GM18868 (cell line): ENCODE measurements at regions not wholly inside any gene's neighbourhood (a gene's known extent, or its start where the extent isn't known, plus 50 kb on each side); places are given as distances from the start of the nearest gene placed in this dataset.

Experiments used
- ATAC-seq: cut with Tn5 transposase; IDR thresholded peaks from one replicate; pipeline ENCODE4 v1.9.1; 2021; ENCODE audit warnings: mild to moderate bottlenecking, moderate library complexity; ENCODE audit not compliant: unreplicated experiment

DNA sequence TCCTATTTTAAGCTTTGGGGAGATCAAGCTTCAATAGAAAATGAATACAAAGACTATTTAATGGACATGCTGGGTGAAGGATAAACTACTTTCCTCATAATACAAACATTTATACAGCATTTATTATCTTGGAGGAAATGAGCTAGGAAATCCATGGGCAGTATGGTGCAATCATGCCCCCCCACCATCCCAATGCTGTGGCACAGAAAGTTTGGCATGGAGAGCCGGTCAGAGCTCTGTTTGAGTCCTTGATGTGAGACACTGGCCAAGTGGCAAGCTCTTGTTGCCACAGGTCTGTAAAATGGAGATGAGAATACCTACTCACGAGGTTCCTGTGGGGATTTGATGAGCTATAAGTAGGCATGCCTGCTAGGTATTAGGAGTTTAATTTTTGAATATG is 120.6 kb downstream of the MAB21L3 start:
- no peak for ATAC-seq

DNA sequence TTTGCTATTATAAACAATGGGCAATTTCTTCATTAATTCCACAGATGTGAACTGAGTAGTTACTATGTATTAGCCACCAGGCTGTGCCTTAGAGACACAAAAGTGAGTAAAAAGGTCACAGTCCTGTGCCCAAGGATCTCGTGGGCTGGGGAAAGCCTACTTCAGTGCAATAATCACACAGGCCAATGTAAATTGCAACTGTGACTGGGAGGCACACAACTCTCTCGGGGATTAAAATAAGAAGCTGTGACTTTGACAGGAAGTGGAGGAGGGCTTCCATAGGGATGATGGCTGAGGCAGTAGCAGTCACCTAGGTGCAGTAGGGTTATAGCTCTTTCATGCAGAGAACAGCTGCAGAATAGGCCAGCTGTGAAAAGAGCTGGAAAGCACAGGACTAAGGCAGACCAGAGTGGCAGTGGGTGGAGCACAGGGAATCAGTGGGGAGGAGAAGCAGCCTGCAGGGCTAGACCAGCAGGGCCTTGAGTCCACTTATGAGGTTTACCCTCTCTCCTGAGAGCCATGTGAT is 121.9 kb downstream of the MAB21L3 start:
- peak; percentile 73 for ATAC-seq

DNA sequence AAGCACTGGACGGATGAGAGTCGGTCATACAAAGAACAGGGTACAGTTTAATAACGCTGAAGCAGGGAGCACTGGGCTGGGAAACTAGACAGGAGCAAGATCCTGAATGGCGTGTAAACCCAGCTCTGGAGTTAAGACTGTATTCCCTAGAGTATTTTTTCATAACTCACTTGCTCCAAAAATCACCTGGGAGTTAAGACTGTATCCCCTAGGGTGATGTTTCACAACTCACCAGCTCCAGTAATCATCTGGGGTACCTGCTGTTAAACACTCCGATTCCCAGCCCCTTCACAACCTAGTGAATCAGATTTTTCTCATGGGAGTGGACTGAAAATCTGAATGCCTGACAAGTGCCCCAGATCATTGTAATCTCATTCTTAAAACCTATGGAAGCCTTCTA is 123.2 kb downstream of the MAB21L3 start:
- no peak for ATAC-seq

DNA sequence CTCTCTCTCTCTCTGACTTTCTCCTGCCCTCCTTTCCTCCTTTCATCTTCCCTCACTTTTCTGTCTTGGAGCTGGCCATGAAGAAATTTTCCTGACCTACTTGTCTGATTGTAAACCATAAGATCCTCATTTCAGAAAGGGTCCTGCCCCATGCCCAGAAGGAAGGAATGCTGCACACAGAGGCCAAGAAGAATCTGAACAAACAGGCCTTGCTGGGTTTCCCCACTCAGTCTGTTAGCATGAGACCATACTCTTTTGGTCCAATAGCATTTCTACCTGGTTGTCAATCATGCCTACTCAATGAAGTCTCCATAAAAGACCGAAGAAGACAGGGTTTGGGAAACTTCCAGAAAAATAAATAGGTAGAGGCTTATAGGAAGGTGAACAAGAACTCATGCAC is 128.7 kb downstream of the MAB21L3 start:
- no peak for ATAC-seq

DNA sequence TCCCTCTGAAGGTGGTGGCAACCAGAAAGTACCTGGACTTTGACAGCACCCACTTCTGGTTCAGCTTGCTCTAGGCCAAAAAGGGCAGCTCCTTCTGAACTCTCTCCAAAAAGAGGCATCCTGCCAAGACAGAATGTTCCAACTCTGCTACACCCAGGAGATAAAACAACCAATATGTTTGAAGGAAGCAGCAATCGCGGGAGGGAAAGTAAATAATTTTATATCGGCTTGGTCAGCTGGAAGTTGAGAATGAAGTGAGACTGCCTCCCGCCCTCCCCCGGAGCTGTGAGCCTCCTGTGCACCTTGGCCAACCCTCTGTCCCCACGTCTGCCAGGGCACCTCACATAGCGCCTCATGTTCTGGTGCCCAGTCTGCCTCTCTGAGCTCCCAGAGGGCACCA is 130.3 kb upstream of the ATP1A1 start:
- no peak for ATAC-seq

DNA sequence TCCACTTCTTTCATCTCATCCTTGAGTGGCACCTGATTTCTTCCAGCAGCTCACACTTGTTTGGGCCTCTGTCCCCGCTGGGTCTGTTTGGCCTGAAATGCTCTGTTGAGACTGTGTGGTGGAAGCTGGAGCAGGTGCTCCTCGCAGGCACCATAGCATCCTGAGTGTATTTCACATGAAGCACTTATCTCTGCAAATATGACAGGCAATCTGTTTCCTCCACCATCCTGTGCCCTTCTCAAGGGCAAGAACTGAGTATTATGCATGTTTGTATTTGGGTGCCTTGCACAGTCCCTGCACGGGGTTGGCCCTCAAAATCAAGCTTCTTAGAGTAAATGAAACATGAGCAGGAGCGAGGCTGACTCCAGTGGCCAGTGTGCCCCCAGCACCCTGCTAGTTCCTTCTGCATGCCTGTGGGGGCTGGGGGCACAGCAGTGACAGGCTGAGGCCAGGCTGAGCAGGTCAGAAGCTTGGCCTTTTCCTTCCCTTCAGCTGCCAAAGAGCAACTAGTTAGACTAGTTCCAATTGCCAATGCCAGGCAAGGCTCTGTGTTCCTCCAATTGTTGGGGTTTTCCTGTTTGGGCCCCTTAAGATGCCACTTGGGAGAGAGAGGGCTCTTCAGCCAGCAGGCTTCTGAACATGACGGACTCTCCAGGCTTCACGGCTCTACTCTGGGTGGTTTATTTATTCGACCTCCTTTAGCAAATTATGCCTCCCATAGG is 129.6 kb upstream of the ATP1A1 start:
- ATAC-seq, result no peak

DNA sequence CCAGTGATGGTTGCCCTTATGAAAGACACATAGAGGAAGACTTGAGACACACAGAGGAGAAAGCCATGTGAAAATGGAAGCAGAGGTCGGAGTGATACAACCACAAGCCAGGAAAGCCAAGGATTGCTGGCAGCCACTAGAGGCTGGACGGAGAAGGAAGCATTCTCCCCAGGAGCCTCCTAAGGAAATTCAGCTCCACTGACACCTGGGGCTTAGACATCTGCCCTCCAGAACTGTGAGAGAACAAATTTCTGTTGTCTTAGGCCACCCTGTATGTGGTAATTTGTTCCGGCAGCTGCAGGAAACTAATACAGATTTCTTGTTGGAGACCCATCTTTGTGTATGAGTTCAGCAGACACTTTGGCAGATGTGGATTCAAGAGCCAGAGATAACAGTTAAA is 126.9 kb upstream of the ATP1A1 start:
- no peak for ATAC-seq

DNA sequence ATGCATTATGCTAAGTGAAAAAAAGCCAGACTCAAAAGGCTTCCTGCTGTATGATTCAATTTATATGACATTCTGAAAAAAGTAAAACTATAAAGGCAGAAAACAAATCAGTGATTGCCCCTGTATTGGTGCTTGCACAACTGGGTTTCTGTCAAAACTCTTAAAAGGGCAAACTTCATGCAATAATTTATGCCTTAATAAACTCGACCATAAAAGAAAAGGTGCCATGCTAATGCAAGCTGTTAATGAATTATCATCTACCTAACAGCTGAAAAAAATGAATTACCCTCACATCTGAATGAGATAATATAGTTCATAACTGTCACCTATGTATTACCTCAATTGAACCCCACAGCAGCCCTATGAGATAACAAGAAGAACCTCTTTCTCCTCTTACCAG is 120.8 kb upstream of the ATP1A1 start:
- ATAC-seq, result no peak

DNA sequence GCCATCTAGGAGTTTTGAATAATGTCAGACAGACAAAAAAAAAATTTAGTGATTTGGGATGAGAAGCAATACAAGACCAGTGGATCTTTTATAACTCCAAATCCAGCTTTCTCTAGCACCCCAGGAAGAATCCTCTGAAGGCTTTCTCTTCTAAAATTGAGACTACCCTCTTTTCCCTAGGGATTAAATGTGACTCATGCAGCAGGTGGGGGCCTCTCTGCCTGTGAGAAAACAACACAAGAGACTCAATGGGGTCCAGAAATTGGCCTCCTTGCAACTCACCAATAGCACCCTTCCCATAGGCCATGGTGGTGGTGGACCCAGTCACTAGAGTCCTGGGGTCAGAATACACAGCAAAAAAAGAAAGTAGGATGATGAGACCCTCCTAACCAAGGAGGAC is 120.3 kb upstream of the ATP1A1 start:
- ATAC-seq, result no peak

DNA sequence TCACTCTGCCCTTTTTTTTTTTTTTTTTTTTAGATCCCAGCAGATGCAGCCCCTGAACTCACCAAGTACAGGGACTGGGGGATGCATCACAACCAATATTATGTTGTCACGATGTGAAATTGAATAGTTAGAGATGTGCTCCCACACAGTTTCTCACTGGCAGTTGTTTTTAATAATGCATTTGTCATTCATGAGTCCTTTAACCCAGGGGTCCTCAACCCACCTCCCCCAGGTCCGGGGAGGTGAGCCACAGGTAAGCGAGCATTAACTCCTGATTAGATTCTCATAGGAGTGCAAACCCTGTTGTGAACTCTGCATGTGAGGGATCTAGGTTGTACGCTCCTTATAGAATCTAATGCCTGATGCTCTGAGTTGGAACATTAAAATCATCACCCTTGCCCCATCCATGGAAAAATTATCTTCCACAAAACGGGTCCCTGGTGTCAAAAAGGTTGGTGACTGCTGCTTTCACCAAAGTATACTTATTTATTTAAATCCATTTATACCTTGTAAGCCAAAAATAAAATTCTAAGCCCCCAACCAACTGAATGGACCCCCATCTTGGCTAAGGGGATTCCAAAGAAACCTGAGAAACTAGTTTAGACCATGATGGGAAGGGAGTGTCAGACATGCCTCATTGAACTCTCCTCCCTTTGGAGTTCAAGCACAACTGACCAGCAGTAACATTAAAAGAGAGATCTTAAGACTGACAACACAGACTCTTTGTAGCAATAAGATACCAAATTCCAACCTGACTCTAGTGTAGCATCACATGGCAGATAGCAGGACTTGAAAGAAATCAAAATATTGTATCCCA is 119.3 kb upstream of the ATP1A1 start:
- no peak for ATAC-seq

DNA sequence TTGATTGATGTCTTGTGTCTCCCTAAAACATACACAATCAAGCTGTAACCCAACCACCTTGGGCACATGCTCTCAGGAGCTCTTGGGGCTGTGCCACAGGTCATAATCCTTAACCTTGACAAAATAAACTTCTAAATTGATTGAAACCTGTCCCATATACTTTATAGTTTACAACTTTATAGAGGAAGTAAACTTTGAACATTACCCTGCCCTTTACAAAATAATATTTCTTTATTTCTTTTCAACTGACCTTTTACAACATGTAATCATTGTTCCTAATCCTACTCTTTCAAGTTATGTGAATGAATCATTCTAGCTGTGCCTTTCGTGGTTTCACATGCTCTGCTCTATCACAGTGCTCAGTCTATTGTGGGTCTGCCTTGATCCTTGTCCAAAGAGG is 118.3 kb upstream of the ATP1A1 start:
- no peak for ATAC-seq

DNA sequence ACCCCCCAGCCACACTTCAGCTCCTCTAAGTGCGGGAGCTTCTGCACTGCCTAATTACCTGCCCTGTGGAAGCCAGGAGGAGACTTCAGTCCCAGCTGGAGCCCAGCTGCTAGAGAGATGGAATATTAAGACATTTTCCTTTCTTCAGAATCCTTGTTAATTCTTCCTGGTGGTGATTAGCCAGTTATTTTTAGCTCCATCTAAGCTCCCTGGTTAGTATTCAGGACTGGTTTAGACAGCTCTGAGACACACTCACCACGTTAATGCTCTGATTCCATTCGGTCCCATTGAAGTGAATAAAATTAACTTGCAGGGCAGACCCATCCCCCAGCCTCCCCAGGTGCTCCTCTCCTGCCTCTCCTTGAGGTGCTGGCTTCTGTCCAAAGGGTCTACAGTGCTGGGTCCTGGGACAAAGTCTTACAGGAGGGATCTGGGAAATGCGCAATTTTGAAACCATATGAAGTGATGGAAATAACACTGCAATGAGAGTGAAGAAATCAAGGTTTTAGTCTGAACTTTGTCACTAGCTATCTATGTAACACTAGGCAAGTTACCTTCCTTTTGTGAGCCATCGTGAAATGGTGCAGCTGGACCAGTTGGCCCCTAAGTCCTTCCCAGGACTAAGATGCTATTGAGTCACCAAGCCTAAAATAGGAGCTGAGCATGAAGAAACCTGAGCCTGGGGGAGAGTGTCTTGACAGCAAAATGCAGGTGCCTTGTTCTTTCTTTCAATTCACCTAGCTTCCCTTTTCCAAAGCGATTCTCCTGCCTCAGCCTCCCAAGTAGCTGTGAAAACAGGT is 117.4 kb upstream of the ATP1A1 start:
- ATAC-seq, result no peak

DNA sequence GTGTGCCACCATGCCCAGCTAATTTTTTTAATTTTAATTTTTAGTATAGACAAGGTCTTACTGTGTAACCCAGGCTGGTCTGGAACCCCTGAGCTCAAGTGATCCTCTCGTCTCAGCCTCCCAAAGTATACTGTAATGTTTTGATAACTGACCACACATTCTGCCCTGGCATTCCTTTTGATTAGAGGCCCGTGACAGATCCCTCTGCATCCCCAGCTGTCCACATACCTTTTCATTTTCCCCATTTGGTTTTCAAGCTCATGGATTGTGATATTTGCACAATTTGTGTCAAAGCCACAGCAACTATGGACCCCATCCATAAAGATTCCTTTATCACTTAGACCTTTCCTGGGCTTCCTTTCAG is 116.8 kb upstream of the ATP1A1 start:
- ATAC-seq, result no peak

DNA sequence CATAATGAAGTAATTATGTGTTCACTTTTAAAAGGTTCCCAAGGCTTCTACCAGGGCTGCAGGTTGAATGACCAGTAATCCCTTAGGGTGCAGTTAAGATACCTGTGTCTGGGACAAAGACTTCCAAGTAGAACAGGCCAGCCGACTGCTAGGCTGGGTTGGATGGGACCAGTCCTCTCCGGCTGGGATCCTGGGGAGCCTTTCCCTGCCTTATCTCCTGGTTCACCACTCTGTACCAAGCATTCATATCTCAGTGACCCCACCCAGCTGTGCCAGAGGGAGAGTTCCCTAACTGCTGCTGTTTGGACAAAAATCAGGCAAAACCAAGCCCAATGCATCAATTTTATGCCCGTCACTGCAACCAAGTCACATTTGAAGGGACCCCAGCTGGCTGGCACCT is 116.2 kb upstream of the ATP1A1 start:
- ATAC-seq, result no peak

DNA sequence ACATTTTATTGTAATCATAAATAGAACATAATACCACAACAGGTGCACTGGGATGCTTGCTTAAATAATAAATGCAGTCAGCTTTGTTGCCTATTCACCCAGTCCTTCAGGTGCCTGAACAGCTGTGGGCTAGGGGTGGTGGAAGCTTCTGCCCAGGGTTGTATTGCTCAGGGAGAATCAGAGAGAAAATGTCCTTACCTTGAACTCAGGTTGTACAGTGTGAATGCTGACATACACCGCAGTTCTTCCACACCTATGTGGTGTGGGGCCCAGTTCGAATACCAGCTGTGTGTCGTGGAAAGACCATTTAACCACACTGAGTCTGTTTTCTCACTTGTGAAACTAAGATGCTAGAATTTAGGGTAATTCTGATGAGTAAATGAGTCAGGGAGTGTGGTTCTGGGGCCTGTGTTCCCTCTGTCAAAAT is 115.7 kb upstream of the ATP1A1 start:
- peak; percentile 79 for ATAC-seq

DNA sequence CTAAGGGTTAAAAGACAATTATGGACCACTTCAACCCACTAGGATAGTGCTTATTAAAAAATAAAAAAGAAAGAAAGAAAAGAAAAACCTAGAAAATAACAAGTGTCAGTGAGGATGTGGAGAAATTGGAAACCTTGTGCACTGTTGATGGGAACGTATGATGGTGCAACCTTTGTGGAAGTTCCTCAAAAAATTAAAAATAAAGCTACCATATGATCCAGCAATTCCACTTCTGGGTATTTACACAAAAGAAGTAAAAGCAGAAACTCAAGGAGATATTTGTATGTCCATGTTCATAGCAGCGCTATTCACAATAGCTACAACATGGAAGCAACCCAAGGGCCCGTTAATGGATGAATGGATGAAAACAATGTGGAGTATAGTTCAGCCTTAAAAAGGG is 115.2 kb upstream of the ATP1A1 start:
- ATAC-seq, result no peak

DNA sequence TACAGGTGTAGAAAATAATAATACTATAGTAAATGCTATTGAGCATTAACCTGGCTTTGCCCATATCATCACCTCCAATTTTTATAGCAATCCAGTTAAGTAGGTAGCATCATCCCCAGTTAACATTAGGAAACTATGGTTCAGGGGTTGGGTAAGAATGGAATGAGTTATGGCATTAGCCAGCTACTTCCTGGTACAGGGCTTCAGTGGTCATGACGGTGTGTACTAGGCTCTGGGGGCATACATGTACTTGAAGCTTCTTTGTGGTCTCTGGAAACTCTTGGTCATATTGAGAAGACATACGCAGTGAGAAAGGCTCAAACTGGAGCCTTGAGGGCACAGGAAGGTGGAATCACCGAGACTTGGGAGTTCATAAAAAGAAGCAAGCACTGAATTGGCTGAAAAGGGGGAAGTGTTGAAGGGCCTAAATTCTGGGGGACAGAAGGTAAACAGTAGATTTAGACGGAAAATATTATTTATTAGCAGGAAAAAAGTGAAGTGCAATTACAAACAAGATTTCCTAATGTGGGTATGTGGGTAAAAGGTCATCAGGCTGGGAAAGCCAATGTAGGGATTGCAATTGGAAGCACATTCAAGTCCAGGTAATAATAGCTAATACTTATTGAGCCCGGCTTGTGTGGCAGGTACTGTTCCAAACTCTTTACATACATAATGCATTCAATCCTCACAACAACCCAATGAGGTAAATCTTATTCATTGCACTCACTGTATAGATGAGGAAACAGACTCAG is 114.2 kb upstream of the ATP1A1 start:
- ATAC-seq, result no peak

DNA sequence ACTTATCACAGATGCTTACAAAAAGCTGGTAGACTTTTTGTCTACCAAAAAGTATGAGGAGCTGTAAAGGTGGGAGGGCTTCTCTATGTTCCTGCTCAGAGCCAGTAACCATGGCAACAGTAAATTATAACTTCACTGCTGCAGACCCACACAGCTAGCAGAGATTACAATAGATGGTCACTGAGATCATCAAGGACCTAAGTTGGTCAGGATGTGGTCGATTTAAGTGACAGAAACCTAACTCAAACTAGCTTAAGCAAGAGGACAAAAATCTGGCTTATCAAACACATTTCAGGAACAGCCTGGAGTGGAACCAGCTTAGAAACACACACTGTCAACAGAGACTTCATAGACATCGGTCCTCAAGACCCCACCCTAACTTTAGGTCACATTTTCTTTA is 113.4 kb upstream of the ATP1A1 start:
- ATAC-seq, result no peak

DNA sequence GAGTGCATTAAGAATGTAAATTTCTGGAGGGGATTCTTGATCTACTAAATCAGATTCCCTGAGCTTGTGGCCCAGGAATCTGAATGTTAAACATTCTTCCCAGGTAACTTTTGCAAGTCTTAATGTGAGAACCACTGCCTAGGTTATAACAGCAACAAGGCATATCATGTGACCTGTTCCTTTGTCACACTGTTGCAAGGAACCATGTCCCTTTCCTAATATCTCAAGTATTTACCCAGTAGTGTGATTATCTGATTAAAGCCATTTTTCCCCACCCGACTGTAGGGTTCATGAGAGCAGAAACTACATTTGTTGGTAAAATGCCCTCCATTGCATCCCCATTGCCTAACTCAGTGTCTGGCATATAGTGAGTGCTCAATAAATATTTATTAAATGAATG is 112.9 kb upstream of the ATP1A1 start:
- no peak for ATAC-seq

DNA sequence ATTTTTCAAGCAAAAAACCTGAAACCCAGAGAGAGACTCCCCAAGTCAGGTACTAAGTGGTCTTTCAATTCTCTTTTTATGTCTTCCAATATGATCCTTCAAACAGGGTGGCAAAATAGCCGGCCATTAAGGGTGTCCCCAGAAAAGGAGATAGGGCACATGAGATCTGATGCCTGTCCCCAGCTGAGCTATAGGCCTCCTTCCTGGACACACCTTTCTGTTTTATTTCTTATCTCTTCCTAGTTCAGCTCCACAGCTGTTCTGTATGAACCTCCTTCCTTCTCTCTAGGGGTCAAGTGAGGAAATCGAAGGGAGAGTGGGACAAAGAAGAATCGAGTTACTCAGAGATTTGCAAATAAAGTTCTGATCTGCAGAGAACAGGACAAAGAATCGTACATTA is 112.4 kb upstream of the ATP1A1 start:
- ATAC-seq, result no peak

DNA sequence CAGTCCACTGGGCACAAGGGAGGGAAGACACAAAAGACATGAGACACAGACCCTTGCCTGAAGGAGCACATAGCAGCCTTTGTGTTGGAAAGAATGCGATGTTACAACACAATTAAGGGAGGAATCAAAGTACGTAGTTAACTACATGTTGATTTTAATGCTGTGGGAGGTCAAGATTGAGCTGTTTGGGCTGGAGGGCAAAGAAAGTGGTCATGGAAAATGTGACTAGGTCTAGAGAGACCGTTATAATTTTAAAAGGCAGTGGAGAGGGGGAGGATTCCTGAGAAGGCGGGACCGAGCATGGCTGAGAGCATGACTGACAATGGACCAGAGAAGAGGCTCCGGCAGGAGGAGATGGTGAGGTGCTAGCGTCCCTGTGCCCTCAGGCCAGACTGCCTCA is 111.8 kb upstream of the ATP1A1 start:
- ATAC-seq, result no peak
